ENCODE measurements at regions not wholly inside any gene's neighbourhood (a gene's known extent, or its start where the extent isn't known, plus 50 kb on each side); places are given as distances from the start of the nearest gene placed in this dataset.

DNA sequence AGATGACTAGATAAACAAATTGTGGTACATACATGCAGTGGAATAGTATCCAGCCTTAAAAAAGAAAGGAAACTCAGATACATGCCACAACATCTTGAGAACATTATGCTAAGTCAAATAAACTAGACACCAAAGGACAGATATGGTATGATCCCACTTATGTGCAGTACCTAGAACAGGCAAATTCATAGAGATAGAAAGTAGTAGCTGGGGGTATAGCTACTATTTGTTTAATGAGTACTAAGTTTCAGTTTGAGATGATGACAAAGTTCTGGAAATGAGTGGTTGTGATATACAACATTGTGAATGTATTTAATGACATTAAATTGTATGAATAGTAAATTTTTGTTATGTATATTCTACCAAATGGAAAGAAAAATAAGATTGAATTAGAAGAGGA lies 477.2 kb upstream of the CFAP20DC start:
- TF ChIP-seq JUND (IDR thresholded peaks at IDR 0.05) (no peak), YY1 (IDR thresholded peaks at IDR 0.05) (no peak), TAF1 (conservative IDR thresholded peaks at IDR 0.05) (no peak)
- TF ChIP-seq, protein P1, sequence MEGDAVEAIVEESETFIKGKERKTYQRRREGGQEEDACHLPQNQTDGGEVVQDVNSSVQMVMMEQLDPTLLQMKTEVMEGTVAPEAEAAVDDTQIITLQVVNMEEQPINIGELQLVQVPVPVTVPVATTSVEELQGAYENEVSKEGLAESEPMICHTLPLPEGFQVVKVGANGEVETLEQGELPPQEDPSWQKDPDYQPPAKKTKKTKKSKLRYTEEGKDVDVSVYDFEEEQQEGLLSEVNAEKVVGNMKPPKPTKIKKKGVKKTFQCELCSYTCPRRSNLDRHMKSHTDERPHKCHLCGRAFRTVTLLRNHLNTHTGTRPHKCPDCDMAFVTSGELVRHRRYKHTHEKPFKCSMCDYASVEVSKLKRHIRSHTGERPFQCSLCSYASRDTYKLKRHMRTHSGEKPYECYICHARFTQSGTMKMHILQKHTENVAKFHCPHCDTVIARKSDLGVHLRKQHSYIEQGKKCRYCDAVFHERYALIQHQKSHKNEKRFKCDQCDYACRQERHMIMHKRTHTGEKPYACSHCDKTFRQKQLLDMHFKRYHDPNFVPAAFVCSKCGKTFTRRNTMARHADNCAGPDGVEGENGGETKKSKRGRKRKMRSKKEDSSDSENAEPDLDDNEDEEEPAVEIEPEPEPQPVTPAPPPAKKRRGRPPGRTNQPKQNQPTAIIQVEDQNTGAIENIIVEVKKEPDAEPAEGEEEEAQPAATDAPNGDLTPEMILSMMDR (IDR thresholded peaks at IDR 0.05; ENCODE audit: low read depth, low read length, missing input control): no peak
- TF ChIP-seq, protein P2, sequence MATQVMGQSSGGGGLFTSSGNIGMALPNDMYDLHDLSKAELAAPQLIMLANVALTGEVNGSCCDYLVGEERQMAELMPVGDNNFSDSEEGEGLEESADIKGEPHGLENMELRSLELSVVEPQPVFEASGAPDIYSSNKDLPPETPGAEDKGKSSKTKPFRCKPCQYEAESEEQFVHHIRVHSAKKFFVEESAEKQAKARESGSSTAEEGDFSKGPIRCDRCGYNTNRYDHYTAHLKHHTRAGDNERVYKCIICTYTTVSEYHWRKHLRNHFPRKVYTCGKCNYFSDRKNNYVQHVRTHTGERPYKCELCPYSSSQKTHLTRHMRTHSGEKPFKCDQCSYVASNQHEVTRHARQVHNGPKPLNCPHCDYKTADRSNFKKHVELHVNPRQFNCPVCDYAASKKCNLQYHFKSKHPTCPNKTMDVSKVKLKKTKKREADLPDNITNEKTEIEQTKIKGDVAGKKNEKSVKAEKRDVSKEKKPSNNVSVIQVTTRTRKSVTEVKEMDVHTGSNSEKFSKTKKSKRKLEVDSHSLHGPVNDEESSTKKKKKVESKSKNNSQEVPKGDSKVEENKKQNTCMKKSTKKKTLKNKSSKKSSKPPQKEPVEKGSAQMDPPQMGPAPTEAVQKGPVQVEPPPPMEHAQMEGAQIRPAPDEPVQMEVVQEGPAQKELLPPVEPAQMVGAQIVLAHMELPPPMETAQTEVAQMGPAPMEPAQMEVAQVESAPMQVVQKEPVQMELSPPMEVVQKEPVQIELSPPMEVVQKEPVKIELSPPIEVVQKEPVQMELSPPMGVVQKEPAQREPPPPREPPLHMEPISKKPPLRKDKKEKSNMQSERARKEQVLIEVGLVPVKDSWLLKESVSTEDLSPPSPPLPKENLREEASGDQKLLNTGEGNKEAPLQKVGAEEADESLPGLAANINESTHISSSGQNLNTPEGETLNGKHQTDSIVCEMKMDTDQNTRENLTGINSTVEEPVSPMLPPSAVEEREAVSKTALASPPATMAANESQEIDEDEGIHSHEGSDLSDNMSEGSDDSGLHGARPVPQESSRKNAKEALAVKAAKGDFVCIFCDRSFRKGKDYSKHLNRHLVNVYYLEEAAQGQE (IDR thresholded peaks at IDR 0.05): no peak
